GM21576 (cell line): ENCODE measurements at regions not wholly inside any gene's neighbourhood (a gene's known extent, or its start where the extent isn't known, plus 50 kb on each side); places are given as distances from the start of the nearest gene placed in this dataset.
"Not testable (repeated sequence)": the region's sequence is repeated elsewhere in the genome, so short reads cannot be mapped to it uniquely, and the experiment has no call there.

ENCODE experiments used
- ATAC-seq: cut with Tn5 transposase; IDR thresholded peaks from one replicate; pipeline ENCODE4 v1.9.1; 2021; ENCODE audit warnings: mild to moderate bottlenecking, moderate library complexity; ENCODE audit not compliant: unreplicated experiment

DNA sequence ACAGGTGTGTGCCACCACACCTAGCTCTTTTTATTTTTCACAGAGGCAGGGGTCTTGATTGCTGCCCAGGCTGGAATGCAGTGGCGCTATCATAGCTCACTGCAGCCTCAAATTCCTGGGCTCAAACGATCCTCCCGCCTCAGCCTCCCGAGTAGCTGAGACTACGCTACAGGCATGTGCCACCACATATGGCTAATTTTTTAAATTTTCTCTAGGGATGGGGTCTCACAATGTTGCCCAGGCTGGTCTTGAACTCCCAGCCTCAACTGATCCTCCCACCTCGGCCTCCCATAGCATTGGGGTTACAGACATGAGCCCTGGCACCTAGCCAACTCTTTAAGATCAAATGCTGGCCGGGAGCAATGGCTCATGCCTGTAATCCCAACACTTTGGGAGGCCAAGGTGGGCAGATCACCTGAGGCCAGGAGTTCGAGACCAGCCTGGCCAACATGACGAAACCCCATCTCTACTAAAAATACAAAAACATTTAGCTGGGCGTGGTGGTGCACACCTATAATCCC lies 50.6 kb upstream of the MYL10 start:
- not testable (repeated sequence) for ATAC-seq

DNA sequence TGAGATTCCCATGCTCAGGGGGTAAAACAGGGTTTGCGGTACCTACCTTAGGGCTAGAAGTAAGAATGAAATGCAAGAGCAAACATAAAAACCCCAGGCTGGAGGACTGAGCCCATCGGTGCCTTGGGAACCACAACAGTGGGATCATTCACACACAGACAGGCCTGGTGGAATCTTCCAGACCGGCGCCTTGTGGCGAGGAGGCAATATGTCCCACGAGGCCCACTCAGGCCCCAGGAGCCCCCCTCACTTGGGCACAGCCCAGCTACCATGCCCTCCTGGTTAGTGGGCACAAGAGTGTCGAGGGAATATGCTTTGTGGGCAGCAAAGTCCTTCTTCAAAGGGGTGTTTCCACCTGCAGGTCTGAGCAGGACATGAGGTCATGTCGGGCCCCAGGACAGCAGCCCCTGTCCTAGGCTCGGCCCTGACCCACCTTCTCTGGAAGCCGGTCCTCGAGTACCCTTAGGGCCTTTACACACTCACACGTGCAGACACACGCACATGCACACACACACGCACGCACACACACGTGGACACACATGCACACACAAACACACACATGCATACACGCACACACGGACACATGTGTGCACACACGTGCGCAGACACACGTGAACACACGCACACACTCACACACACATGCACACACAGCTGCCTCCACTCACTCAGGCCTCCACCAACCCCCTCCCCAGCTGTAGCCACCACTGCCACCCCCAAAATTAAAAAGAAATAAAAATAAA lies 51.5 kb upstream of the MYL10 start:
- no peak for ATAC-seq

- no peak for ATAC-seq
Observed at GRCh38 chr7:101681170-101682007, 52.3 kb upstream of the MYL10 start.

DNA sequence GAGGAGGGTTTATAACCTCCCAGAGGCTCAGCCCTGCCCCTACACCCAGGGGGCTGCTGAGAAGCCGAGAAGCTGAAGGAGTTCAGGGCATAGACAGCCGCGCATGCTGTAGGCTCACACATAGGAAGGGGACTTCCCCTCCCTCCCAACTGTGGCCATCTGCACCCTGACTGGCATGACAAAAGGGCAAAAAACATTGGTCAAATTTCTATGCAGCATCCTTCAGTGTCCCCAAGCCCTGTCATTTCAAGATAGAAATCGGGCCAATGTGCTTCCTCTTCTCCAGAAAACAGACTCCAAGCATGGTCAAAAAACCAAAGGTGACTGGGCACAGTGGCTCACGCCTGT lies 55.9 kb upstream of the MYL10 start:
- no peak for ATAC-seq

DNA sequence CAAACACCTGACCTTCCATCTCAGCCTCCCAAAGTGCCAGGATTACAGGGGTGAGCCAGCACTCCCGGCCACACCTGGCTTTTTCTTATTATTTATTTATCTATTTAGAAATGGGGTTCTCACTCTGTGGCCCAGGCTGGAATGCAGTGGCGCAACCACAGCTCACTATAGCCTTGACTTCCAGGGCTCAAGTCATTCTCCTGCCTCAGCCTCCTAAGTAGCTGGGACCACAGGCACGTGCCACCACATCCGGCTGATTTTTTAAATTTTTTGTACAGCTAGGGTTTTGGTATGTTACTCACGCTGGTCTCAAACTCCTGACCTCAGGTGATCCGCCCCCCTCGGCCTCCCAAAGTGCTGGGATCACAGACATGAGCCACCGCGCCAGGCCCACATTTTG lies 56.9 kb upstream of the MYL10 start:
- no peak for ATAC-seq

DNA sequence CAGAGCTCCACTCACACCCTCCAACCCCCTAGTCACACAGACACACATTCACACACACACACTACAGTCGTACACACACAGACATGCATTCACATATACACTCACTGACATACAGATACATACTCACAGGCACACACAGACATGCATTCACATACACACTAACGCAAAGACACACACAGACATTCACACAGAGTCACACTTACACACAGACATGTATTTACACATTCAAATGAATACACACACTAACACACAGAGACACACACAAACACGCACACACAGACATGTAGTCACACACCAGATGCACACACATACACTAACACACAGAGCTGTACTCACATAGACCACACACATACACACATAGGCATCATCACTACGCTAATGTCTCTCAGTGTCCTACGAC lies 58.0 kb upstream of the MYL10 start:
- no peak for ATAC-seq

GRCh38 chr7:101687791-101688182 lies 58.7 kb upstream of the MYL10 start:
- ATAC-seq, result no peak

DNA sequence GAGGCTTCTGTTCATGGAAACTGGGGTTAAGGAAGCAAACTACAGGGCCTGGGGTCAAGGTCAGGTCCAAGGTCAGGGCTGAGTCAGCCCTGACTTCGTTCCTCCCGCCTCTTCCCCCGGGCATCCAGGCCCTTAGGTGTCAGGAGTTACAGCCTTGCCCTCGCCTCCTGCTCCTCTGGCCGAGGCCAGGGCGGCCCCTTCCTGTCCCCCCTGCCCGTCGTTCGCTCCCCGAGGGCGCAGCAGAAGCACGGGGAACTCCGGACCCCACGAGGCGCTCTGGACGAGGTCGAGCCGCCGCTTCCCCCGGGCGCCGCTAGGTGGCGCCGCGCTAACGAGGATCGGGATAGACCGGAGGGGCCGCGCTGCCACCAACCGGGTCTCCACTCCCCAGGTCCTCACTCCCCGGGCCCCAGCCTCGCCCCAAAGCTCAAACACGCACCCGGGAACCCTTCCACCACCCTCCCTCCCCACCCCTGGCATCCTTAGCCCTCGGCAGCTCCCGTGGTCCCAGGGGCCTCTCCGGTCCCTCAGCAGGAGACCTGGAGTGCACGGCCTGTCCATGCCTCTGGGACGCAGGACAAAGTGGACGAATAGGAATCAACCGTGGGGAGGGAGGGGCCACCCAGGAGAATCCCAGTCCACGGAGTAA lies 59.2 kb upstream of the MYL10 start:
- peak; percentile 45 for ATAC-seq

DNA sequence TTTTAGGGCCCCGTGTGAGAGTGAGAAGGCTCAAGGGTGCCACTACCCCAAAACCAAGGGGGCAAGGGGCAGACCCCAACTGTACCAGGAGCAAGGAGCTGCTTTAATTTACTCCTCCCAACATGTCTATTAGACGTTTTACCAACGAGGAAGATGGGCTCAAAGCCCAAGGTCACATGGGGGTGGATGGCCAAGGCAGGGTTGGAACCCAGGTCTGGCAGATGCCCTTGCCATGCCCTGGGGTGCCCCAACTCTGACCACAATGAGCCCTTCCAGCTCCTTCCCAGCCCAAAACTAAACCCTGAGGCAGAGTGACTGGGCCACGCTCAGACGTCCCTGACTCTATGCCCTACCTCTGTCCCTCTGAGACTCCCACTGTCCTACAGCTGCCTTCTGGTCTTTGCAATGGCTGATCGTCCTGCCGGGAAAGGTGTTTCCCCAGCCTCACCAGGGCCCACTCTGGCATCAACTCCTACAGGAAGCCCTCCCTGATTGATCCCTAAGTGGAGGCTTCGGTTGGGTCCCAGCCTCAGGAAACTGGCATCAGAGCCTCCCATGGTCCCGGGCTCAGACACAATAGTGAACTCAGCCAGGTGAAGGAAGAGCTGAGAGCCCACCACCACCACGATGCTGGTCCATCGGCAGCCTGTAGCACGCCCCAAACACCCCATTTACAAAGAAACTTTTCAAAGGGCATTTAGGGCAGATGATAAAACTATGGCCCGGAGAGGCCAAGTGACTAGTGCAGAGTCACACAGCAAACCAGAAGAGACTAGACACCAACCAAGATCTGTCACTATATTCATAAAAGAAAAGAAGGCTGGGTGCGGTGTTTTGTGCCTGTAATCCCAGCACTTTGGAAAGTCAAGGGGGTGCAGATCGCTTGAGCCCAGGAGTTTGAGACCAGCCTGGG lies 60.2 kb upstream of the MYL10 start:
- no peak for ATAC-seq

DNA sequence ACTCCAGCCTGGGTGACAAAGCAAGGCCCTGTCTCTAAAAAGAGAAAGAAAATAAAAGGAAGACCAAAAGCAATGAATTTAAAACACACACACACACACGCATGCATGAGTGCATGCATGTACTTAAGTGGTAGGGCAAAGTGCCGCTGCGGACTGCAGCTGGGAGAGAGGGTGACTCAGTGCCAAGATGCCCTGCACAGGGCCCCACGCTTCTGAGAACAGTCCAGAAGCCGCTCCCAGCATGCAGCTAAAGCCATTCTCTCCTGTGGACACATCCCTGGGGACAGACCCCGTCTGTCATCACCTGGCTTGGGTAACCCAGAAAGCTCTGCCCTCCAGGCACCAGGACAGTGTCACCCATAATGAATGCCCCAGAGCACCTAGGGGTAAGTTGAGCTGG lies 61.0 kb upstream of the MYL10 start:
- ATAC-seq, result no peak

GRCh38 chr7:101691822-101692384 lies 62.8 kb upstream of the MYL10 start:
- no peak for ATAC-seq

DNA sequence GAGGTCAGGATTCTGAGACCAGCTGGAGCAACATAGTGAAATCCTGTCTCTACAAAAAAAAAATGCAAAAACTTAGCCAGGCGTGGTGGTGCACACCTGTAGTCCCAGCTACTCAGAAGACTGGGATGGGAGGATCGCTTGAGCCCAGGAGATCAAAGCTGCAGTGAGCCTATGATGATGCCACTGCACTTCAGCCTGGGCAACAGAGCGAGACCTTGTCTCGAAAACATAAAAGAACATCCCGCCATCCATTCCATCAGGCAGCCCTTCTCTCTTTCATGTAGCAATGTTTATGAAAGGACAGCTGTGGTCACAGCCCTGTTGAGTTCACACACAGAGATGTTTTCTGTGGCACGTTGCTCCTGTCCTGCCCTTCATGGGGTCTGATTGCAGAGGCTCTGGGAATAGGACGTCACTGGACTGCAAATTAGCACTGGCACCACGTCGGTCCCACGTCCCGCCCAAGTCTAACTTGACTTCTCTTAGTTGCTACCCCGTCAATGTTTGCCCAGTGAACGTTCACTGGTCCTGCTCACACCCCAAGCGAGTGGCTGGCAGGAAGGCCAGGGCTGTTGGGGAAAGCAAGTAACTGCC lies 64.5 kb upstream of the MYL10 start:
- no peak for ATAC-seq

- ATAC-seq, result no peak
Observed at GRCh38 chr7:101698964-101699363, 69.9 kb upstream of the MYL10 start.

- no peak for ATAC-seq
Observed at GRCh38 chr7:101699399-101699798, 70.3 kb upstream of the MYL10 start.

DNA sequence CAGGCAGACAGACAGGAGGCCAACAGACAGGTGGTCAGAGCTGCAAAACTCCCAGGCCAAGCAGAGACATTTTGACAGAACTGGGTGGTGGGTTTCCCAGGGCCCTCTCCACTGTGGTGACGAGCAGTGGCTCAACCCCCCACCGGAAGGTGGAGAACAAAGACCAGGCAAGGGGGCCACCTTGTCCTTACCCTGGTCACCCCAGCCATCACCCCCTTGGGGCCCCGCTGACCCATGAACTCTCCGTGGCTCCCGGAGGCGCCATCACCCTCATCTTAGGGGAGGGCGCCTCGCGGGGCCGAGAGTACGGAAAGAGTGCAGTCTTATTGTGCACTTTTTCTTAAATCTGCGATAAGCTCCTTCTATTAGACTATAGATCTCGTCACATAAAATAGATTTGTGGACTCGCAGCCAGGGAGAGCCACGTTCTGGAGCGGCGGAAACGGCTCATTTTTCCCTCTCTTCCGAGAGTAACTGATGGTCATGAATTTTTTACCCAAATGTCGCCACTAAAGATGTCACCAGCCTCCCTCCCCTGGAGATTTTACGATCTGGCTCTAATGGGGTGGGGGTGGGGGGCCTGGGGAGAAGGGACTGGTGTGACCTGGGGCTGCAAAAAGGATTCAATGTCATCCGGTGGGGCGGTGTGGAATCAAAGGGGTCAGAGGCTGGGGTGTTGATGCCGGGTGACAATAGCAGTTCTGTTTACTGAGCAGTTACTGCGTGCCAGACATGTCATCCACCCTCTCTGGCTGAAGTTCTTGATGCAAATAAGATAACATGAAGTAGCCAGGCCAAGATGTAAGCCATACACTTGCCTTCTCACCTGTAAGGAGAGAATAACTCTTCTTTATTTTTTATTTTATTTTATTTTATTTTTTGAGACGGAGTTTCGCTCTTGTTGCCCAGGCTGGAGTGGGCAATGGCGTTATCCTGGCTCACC lies 71.1 kb upstream of the MYL10 start:
- no peak for ATAC-seq

DNA sequence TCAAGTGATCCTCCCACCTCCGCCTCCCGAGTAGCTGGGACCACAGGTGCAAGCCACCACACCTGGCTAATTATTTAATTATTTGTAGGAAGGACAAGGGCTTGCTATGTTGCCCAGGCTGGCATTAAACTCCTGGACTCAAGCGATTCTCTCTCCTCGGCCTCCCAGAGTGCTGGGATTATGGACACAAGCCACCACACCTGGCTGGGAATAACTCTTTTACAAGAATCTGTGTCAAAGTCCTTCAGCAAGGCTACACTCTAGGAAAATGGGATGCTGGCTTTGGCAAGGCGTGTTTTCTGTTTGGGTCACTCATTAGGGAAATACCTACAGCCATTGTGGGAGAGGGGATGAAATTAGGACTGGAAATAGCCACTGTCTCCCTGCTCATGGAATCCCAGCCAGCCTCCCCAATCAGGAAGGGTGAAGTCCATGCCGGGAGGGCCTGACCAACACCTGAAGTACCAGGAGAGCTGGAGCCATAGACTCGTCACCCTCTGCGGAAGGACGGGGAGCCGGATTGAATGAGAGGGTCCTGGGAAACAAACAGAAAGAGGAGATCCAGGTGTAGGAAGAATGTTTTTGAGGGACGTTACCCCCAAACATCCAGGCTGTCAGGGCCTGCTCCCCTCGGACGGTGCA lies 72.2 kb upstream of the MYL10 start:
- ATAC-seq, result no peak

DNA sequence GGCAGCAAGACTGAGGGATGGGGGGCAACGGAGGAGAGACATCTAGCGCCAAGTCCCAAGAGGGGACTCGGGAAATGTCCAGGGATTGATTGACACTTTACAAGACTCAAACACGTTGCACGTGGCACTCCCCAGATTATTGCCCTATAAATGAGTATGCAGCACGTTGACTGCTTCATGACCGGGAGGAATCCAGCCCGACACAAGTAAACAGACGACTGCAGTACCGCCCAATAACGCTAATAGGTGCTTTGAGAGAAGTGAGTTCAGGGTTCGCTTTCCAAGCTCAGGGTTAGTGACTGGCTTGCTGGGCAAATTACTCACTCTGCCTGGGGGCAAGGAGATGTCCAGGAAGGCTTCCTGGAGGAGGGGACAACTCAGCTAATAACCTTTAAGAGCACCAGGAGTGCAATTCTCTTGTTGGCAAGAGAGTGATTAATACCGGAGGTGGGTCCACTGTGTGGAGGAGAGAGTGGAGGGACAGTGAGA lies 73.3 kb upstream of the MYL10 start:
- no peak for ATAC-seq

- no peak for ATAC-seq
Observed at GRCh38 chr7:101705331-101705730, 76.2 kb upstream of the MYL10 start.
